Fibroblast of skin of right quadriceps (primary cell): ENCODE measurements at regions not wholly inside any gene's neighbourhood (a gene's known extent, or its start where the extent isn't known, plus 50 kb on each side); places are given as distances from the start of the nearest gene placed in this dataset.

Experiments
- DNase-seq: peaks from one replicate; pipeline ENCODE4 v3.0.0-alpha.2; 2013

GRCh38 chr4:146998157-146998556 lies 52.5 kb upstream of the TTC29 start:
- no peak for DNase-seq

- DNase-seq: no peak
These were observed 58.5 kb upstream of the TTC29 start for GRCh38 chr4:147003956-147004809.

GRCh38 chr4:147006229-147006628 lies 60.6 kb upstream of the TTC29 start:
- no peak for DNase-seq

DNA sequence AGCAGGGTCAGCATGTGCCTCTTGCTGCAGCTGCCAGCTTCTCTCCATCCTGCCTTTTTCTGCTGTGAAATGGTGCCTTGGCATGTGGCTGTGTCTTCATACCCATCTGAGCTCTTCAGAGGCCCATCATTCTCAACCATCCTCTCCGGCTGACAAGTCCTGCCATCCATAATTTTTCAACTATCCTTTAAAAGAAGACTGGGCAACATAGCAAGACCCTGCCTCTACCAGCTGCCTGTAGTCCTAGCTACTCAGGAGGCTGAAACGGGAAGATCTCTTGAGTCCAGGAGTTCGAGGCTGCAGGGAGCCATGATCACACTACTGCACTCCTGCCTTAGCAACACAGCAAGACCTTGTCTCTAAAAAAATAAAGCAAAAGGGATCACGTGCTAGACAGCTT lies 64.2 kb upstream of the TTC29 start:
- no peak for DNase-seq

DNA sequence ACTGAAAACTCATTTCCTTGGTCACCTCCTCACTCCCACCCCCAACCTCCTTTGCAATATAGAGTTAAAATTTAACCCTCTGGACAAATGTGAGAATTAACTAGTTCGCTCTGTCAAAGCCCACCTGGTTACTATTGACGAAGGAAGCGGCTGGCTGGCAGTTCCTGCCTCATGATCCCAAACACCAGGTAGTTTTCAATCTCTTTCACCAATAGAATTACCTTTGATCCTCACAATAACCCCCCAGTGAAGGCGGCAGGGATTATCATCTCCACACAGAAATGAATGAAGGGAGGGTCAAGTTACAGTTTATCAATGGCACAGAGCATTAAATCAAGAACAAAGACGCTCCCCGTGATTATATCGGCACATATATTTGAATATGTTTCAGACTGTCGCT lies 65.7 kb upstream of the TTC29 start:
- no peak for DNase-seq

- DNase-seq: no peak
These were observed 66.5 kb upstream of the TTC29 start for GRCh38 chr4:147012059-147012707.

- DNase-seq: no peak
These were observed 69.3 kb upstream of the TTC29 start for GRCh38 chr4:147014946-147015345.

DNA sequence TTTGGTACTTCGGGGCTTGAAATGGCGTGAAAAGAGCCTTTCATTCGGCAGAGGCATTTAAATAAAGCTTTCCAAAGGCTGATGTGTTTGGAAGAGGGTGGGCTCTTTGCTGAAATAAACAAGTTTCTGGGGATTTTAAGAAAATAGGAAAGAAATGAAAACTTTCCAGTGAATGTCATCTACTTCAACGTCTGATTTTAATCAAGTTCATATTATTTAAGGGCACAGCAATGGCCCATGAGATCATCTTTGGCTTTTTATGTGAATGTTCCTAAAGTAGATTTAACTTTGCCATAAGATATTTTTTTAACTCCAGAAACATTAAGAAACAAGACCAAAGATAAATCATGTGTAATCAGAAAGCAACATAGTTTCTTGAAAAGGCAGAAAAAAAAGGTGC lies 69.8 kb upstream of the TTC29 start:
- no peak for DNase-seq

DNA sequence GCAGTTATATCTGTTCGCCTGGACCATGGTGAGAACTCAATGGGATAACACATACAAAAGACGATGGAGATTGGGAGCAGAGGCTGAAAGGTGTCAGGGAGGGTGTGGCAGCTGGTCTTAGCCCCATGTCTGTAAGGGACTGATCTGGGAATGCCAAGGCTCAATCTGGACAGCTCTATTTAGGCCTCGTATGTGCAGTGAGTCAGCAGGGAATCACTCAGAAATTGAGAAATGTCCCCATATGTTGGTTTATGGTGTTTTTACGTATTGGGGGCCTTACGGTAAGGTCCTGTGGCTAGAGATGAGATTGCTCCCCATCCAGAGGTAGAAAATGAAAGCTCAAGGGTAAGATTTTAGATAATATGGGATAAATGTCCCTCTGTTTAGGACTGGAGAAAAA lies 71.4 kb upstream of the TTC29 start:
- DNase-seq: no peak

DNA sequence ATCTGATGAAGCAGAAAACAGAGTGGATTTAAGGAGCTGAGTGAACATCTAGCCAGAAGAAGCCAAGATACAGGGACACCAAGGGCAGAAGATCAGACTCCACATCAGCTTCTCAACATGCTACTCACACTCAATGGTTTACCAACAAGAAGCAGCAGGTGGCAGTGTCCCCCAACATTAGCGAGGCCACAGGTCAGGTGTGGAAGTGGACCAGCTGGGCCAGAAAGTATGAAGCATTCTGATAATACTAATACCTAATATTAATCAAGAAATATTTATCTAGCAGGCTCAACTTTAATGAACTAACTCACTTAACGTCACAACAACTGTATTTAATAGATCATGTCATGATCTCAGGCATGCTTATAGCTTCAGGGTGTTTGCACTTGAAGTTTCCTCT lies 73.4 kb upstream of the TTC29 start:
- peak; percentile 42 for DNase-seq

GRCh38 chr4:147020456-147020855 lies 74.8 kb upstream of the TTC29 start:
- no peak for DNase-seq

DNA sequence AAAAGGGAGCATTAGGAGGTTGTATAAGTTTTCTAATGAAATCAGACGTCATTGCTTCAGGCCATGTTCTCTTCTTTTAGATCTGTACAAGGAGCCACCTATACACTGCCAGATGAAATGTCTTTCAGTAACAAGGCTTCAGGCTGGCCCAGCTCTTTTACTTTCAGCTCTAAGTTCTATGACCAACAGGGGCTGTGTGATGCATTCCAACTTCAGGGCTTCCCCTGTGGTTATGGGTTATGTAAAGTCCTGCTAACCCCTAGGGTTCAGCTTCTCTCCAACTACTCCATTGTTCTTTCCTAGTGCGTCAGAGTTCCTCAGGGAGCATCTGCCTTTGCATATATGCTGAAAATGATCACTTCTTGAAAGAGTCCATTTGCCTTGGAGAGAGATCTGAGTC lies 79.4 kb upstream of the TTC29 start:
- DNase-seq: no peak

DNA sequence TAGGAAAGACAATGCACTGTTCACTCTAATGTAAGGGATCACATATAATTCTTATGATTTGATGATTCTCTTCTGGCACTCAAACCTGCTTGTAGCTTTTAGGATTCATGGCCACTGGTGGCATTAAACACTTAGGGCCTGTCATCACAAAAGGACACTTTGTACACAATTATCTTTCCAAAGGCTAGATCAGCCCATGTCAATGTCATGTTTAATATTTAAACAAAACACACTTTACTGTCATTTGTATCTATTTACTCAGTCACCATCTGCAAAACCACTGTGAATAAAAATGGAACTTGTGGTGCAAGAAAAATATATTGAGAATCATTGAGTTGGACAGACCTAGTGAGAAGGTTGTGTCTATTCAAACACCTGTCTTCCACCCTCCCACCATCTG lies 83.6 kb upstream of the TTC29 start:
- DNase-seq: no peak

GRCh38 chr4:147034372-147034771 lies 88.7 kb upstream of the TTC29 start:
- peak; percentile 37 for DNase-seq

- no peak for DNase-seq
These were observed 91.4 kb upstream of the TTC29 start for GRCh38 chr4:147037069-147037468.

DNA sequence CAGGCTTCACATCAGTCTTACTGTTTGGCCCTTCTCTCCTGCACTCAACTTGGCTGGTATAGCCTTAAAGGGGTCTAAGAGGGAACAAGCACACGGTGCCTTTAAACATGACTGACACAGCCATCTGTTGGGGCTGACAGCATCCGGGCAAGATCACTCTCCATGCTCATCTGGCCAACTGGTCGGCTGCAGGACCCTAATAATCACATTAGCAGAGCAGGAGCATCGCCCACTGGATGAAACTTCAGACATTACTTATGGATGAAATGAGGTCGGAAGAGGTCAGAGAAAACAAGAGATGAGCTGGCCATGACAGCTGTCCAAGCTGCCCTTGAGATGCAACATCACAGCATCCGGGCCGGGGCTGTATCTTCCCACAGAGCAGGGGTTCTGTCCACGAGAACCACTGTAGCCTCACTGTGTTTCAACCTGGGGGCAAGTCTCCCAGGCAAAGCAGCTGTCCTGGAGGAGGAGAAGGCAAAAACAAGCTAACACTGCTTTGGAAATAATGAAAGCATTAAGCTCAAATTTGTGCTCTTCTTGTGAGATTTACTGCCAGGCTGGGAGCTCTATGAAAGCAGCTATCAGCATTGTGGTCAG lies 94.4 kb upstream of the TTC29 start:
- DNase-seq: no peak

DNA sequence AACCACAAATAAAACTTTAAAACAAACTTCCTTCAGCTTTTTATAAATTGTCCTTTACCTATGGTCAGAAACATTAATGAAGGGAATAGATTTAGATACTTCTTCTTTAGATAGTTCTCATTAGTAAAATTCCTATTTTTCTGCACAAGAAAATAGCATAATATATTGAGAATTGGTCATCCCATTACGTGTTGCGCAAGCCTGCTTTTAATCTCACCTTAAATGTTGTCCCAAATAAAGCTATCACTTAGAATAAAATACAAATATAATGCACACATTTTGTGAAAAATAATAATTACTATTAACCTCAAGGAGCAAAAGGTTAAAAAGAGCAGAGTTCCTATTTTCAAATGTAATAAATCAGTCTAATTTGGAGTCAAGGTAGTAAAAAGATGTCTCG lies 95.2 kb upstream of the TTC29 start:
- DNase-seq: no peak

GRCh38 chr4:147041376-147041775 lies 95.7 kb upstream of the TTC29 start:
- no peak for DNase-seq

DNA sequence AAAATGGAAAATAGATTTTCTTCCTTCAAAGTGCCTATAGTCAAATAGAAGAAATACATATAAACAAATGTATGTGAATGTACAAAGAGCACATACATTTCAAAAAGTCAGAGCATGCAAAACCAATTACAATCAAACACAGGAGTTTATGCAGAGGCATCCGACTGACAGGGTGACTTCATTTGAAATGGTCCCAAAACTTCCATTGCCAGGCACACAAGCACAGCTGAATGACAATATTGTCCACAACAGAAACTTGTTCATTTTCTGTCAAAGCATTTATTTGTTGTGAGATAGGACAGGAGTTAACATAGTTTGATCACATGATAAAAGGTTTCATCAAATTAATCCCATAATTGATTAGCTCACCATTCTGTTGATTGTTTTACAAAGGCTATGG lies 96.4 kb upstream of the TTC29 start:
- no peak for DNase-seq

- DNase-seq: no peak
These were observed 98.6 kb upstream of the TTC29 start for GRCh38 chr4:147044241-147044640.

GRCh38 chr4:147049946-147050345 lies 104.3 kb upstream of the TTC29 start:
- DNase-seq: no peak

DNA sequence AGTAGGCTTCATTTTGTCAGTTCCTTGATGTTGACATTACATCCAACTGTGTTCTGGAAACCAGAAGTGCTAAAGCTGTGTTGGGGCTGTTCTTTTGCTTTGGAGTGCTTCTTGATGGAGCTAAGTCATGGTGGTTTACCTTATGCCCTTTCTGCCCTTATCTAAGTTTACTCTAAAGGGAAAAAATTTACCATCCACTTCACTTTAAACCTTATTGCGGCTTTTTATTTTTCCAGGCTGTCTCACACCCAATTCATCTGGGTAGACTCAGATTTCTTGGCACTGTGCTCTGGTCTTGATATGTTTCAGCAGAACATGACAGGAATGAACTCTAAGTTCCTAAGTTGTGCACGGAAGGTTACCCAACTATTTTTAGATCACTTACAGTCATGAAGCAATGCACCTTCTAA lies 104.7 kb upstream of the TTC29 start:
- DNase-seq: peak; percentile 47

DNA sequence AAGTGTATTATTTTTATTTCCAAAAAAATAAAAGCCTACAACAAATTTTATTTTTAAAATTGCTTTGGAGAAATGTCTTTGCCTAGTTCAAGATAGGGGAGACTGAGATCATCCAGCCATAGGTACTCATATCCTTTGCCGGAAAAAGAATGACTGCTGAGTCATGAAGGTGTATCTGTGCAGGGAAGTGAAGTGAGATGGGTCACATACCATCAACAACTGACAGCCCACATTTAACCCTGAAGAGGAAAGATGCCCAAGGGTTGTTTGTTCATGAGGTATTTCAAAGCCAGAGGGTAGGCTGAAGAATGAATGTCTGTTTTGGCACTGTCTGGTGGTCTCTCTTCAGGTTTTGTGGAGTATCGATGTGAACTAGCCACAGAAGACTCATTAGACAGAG lies 106.7 kb upstream of the TTC29 start:
- no peak for DNase-seq

DNA sequence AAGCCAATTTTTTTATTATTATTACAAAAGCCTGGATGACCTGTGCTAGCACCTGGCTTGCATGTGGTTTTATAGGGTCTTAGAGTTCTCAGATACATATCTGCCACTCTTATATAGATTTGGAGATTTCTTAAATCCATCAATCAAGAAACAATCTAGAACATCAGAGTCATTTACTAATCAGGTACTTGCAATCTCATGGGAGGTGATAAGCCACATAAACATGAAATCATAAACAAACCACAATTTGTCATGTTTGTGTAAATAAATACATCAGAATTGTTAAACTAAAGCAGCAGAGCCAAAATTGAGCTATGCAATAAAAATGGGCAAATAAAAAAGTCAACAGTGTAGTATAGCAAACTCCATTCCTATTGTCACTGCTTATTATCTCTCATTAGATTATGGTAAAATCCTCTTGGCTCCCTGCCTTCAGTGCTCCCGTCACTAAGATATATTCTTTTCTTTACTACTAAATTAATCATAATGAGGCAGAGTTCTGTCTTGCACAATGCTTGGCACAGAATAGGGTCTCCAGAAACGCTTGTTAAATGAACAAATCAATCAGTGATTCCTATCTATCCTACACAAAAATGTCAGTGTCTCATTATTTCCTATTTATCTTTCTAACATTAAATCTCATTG lies 108.7 kb upstream of the TTC29 start:
- DNase-seq: no peak
